ENCODE measurements at regions not wholly inside any gene's neighbourhood (a gene's known extent, or its start where the extent isn't known, plus 50 kb on each side); places are given as distances from the start of the nearest gene placed in this dataset.

GRCh38 chr2:47259829-47260228 is 83.5 kb upstream of the CALM2 start:
- H3K4me3 ChIP-seq (ENCODE audit: low read depth in 1 of 3, low read length in 3 of 3) = no peak overlapping the region
- DNase-seq (ENCODE audit: low spot score) = no peak
- no peaks in the 10 kb centered on the region for H3K36me3 ChIP-seq (ENCODE audit: control insufficient read depth in 4 of 4, insufficient read depth in 3 of 4, low read depth in 1 of 4, low read length in 3 of 4)
- H3K9ac ChIP-seq (ENCODE audit: low read depth in 1 of 2, low read length in 2 of 2) = no peak overlapping the region
- no peaks in the 10 kb centered on the region for H3K9me3 ChIP-seq (ENCODE audit: control insufficient read depth in 4 of 4, low read length in 3 of 4)
- TF ChIP-seq ZBTB33 (IDR thresholded peaks at IDR 0.05) = no peak
- TF ChIP-seq TAF1 (conservative IDR thresholded peaks at IDR 0.05) = no peak
- no peak for TF ChIP-seq RXRA (IDR thresholded peaks at IDR 0.05)
- no peak for TF ChIP-seq JUND (IDR thresholded peaks at IDR 0.05)
- no peak for TF ChIP-seq HNF4A (conservative IDR thresholded peaks at IDR 0.05)
- TF ChIP-seq HNF4G (IDR thresholded peaks at IDR 0.05) = no peak
- TF ChIP-seq CTCF (IDR thresholded peaks at IDR 0.05; ENCODE audit: low read depth, low read length, missing input control) = no peak
- TF ChIP-seq FOXA2 (IDR thresholded peaks at IDR 0.05) = no peak
- no peak for TF ChIP-seq NR2F2 (IDR thresholded peaks at IDR 0.05)
- TF ChIP-seq FOXA1 (IDR thresholded peaks at IDR 0.05) = no peak
- no peak for TF ChIP-seq YY1 (IDR thresholded peaks at IDR 0.05)
- no peak for TF ChIP-seq ATF3 (IDR thresholded peaks at IDR 0.05)
- TF ChIP-seq REST (IDR thresholded peaks at IDR 0.05) = no peak
- no peak for TF ChIP-seq SP1 (IDR thresholded peaks at IDR 0.05)
- H3K27me3 ChIP-seq (ENCODE audit: control insufficient read depth in 4 of 4, insufficient read depth in 4 of 4, low read length in 3 of 4) = no peaks in the 10 kb centered on the region
- WGBS = 83% methylated on average over 3 of the region's 3 CpGs
- peaks cover 0 to 5% (median under 1%) of the 10 kb centered on the region in 4 donors for H3K4me1 ChIP-seq (ENCODE audit: control insufficient read depth in 4 of 4, insufficient read depth in 4 of 4, low read length in 3 of 4)
- no peak overlapping the region for H3K27ac ChIP-seq (ENCODE audit: low read depth in 1 of 2, low read length in 2 of 2)

GRCh38 chr2:47257946-47258348 is 81.6 kb upstream of the CALM2 start:
- H3K27ac ChIP-seq (ENCODE audit: low read depth in 1 of 2, low read length in 2 of 2) = no peak overlapping the region
- whole genome bisulfite sequencing = 91% methylated on average over 2 of the region's 2 CpGs
- no peak for DNase-seq (ENCODE audit: low spot score)
- no peaks in the 10 kb centered on the region for H3K9me3 ChIP-seq (ENCODE audit: control insufficient read depth in 4 of 4, low read length in 3 of 4)
- H3K36me3 ChIP-seq (ENCODE audit: control insufficient read depth in 4 of 4, insufficient read depth in 3 of 4, low read depth in 1 of 4, low read length in 3 of 4) = no peaks in the 10 kb centered on the region
- no peaks in the 10 kb centered on the region for H3K4me1 ChIP-seq (ENCODE audit: control insufficient read depth in 4 of 4, insufficient read depth in 4 of 4, low read length in 3 of 4)
- no peaks in the 10 kb centered on the region for H3K27me3 ChIP-seq (ENCODE audit: control insufficient read depth in 4 of 4, insufficient read depth in 4 of 4, low read length in 3 of 4)
- no peak overlapping the region for H3K4me3 ChIP-seq (ENCODE audit: low read depth in 1 of 3, low read length in 3 of 3)
- H3K9ac ChIP-seq (ENCODE audit: low read depth in 1 of 2, low read length in 2 of 2) = no peak overlapping the region
- TF ChIP-seq NR2F2 (IDR thresholded peaks at IDR 0.05) (no peak), HNF4G (IDR thresholded peaks at IDR 0.05) (no peak), HNF4A (conservative IDR thresholded peaks at IDR 0.05) (no peak), MAX (IDR thresholded peaks at IDR 0.05) (no peak), SP1 (IDR thresholded peaks at IDR 0.05) (no peak), CTCF (IDR thresholded peaks at IDR 0.05; ENCODE audit: low read depth, low read length, missing input control) (no peak), REST (IDR thresholded peaks at IDR 0.05) (no peak), GABPA (IDR thresholded peaks at IDR 0.05 in 1 of 2, conservative IDR thresholded peaks at IDR 0.05 in 1 of 2) (no peak), FOXA2 (IDR thresholded peaks at IDR 0.05) (no peak), EGR1 (IDR thresholded peaks at IDR 0.05; ENCODE audit: low read depth in 2 of 2) (no peak), YY1 (IDR thresholded peaks at IDR 0.05) (no peak), TAF1 (conservative IDR thresholded peaks at IDR 0.05) (no peak)
